ENCODE measurements at regions not wholly inside any gene's neighbourhood (a gene's known extent, or its start where the extent isn't known, plus 50 kb on each side); places are given as distances from the start of the nearest gene placed in this dataset.

- Histone ChIP-seq H3K9me3 (ENCODE audit: control insufficient read depth in 4 of 4, low read length in 3 of 4) (no peaks in the 10 kb centered on the region), H3K4me1 (ENCODE audit: control insufficient read depth in 4 of 4, insufficient read depth in 4 of 4, low read length in 3 of 4) (no peaks in the 10 kb centered on the region), H3K4me3 (ENCODE audit: low read depth in 1 of 3, low read length in 3 of 3) (no peak overlapping the region), H3K27me3 (ENCODE audit: control insufficient read depth in 4 of 4, insufficient read depth in 4 of 4, low read length in 3 of 4) (peaks cover 0 to 4% (median 0%) of the 10 kb centered on the region in 4 donors), H3K36me3 (ENCODE audit: control insufficient read depth in 4 of 4, insufficient read depth in 3 of 4, low read depth in 1 of 4, low read length in 3 of 4) (no peaks in the 10 kb centered on the region), H3K27ac (ENCODE audit: low read depth in 1 of 2, low read length in 2 of 2) (no peak overlapping the region), H3K9ac (ENCODE audit: low read depth in 1 of 2, low read length in 2 of 2) (no peak overlapping the region)
- TF ChIP-seq YY1 (IDR thresholded peaks at IDR 0.05) (no peak), GABPA (IDR thresholded peaks at IDR 0.05 in 1 of 2, conservative IDR thresholded peaks at IDR 0.05 in 1 of 2) (no peak), RXRA (IDR thresholded peaks at IDR 0.05) (no peak), JUND (IDR thresholded peaks at IDR 0.05) (no peak)
- DNase-seq (ENCODE audit: low spot score) = no peak
- WGBS = 66% methylated on average over 2 of the region's 2 CpGs
Observed at GRCh38 chr12:84702001-84702400, 210.6 kb downstream of the SLC6A15 start.

DNA sequence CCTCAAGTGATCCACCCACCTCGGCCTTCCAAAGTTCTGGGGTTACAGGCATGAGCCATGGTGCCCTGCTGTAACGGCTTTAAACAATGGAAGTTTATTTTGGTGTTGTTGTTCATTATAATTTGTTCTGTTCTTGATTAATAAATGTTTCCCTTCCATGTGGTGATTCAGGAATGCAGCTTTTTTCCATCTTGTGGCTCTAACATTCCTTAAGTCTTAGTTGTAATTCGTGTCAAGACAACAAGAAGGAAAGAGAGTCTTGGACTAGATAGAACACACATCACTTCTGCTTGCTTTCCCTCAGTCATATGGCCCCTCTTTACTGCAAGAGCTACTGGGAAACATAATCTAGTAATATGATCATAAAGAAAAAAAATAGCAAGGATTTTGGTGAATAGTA lies 211.6 kb downstream of the SLC6A15 start:
- Histone ChIP-seq H3K9ac (ENCODE audit: low read depth in 1 of 2, low read length in 2 of 2) (no peak overlapping the region), H3K9me3 (ENCODE audit: control insufficient read depth in 4 of 4, low read length in 3 of 4) (no peaks in the 10 kb centered on the region), H3K4me3 (ENCODE audit: low read depth in 1 of 3, low read length in 3 of 3) (no peak overlapping the region), H3K27me3 (ENCODE audit: control insufficient read depth in 4 of 4, insufficient read depth in 4 of 4, low read length in 3 of 4) (peaks cover 0 to 4% (median 0%) of the 10 kb centered on the region in 4 donors), H3K4me1 (ENCODE audit: control insufficient read depth in 4 of 4, insufficient read depth in 4 of 4, low read length in 3 of 4) (no peaks in the 10 kb centered on the region), H3K27ac (ENCODE audit: low read depth in 1 of 2, low read length in 2 of 2) (no peak overlapping the region), H3K36me3 (ENCODE audit: control insufficient read depth in 4 of 4, insufficient read depth in 3 of 4, low read depth in 1 of 4, low read length in 3 of 4) (no peaks in the 10 kb centered on the region)
- no peak for TF ChIP-seq HNF4G (IDR thresholded peaks at IDR 0.05)
- TF ChIP-seq YY1 (IDR thresholded peaks at IDR 0.05) = no peak
- TF ChIP-seq, protein P1, sequence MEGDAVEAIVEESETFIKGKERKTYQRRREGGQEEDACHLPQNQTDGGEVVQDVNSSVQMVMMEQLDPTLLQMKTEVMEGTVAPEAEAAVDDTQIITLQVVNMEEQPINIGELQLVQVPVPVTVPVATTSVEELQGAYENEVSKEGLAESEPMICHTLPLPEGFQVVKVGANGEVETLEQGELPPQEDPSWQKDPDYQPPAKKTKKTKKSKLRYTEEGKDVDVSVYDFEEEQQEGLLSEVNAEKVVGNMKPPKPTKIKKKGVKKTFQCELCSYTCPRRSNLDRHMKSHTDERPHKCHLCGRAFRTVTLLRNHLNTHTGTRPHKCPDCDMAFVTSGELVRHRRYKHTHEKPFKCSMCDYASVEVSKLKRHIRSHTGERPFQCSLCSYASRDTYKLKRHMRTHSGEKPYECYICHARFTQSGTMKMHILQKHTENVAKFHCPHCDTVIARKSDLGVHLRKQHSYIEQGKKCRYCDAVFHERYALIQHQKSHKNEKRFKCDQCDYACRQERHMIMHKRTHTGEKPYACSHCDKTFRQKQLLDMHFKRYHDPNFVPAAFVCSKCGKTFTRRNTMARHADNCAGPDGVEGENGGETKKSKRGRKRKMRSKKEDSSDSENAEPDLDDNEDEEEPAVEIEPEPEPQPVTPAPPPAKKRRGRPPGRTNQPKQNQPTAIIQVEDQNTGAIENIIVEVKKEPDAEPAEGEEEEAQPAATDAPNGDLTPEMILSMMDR (IDR thresholded peaks at IDR 0.05; ENCODE audit: low read depth, low read length, missing input control) = no peak
- TF ChIP-seq FOXA2 (IDR thresholded peaks at IDR 0.05) = no peak
- TF ChIP-seq EGR1 (IDR thresholded peaks at IDR 0.05; ENCODE audit: low read depth in 2 of 2) = no peak
- no peak for TF ChIP-seq JUND (IDR thresholded peaks at IDR 0.05)
- no peak for TF ChIP-seq RAD21 (IDR thresholded peaks at IDR 0.05)
- TF ChIP-seq, protein P2, sequence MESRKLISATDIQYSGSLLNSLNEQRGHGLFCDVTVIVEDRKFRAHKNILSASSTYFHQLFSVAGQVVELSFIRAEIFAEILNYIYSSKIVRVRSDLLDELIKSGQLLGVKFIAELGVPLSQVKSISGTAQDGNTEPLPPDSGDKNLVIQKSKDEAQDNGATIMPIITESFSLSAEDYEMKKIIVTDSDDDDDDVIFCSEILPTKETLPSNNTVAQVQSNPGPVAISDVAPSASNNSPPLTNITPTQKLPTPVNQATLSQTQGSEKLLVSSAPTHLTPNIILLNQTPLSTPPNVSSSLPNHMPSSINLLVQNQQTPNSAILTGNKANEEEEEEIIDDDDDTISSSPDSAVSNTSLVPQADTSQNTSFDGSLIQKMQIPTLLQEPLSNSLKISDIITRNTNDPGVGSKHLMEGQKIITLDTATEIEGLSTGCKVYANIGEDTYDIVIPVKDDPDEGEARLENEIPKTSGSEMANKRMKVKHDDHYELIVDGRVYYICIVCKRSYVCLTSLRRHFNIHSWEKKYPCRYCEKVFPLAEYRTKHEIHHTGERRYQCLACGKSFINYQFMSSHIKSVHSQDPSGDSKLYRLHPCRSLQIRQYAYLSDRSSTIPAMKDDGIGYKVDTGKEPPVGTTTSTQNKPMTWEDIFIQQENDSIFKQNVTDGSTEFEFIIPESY (IDR thresholded peaks at IDR 0.05) = no peak
- TF ChIP-seq GABPA (IDR thresholded peaks at IDR 0.05 in 1 of 2, conservative IDR thresholded peaks at IDR 0.05 in 1 of 2) = no peak
- TF ChIP-seq FOXA1 (IDR thresholded peaks at IDR 0.05) = no peak
- TF ChIP-seq, protein P3, sequence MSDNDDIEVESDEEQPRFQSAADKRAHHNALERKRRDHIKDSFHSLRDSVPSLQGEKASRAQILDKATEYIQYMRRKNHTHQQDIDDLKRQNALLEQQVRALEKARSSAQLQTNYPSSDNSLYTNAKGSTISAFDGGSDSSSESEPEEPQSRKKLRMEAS (IDR thresholded peaks at IDR 0.05) = no peak
- TF ChIP-seq TAF1 (conservative IDR thresholded peaks at IDR 0.05) = no peak
- DNase-seq (ENCODE audit: low spot score) = no peak
- WGBS = 77% methylated on average over 3 of the region's 3 CpGs

DNA sequence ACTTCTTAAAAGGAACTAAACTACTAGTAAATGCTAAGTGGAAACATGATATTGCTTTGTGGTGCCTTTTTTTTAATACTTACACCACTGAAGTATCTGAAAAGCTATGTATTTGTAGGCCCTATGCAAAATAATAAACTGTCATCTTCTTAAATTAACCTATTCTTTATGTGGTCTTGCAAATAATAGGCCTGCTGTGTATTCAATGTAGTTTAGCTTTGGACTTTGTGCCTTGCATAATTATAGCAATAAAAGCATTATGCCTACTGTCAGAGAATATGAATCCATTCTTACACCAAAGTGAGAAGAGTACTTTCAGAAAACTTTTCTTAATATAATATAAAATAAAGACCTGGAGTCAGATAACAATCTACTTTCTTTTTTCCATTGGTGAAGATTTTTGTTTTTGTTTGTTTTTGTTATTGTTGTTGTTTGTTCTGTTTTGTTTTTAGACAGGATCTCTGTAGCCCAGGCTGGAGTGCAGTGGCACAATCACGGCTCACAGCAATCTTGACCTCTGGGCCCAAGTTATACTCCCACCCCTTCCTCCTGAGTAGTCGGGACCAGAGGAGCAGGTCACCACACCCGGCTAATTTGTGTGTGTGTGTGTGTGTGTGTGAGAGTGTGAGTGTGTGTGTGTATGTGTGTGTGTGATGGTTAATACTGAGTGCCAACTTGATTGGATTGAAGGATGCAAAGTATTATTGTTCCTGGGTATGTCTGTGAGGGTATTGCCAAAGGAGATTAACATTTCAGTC lies 213.8 kb downstream of the SLC6A15 start:
- H3K4me1 ChIP-seq (ENCODE audit: control insufficient read depth in 4 of 4, insufficient read depth in 4 of 4, low read length in 3 of 4) = no peaks in the 10 kb centered on the region
- WGBS = 72% methylated on average over 3 of the region's 3 CpGs
- H3K9ac ChIP-seq (ENCODE audit: low read depth in 1 of 2, low read length in 2 of 2) = no peak overlapping the region
- no peaks in the 10 kb centered on the region for H3K36me3 ChIP-seq (ENCODE audit: control insufficient read depth in 4 of 4, insufficient read depth in 3 of 4, low read depth in 1 of 4, low read length in 3 of 4)
- no peaks in the 10 kb centered on the region for H3K9me3 ChIP-seq (ENCODE audit: control insufficient read depth in 4 of 4, low read length in 3 of 4)
- H3K4me3 ChIP-seq (ENCODE audit: low read depth in 1 of 3, low read length in 3 of 3) = no peak overlapping the region
- peaks cover 0 to 4% (median 0%) of the 10 kb centered on the region in 4 donors for H3K27me3 ChIP-seq (ENCODE audit: control insufficient read depth in 4 of 4, insufficient read depth in 4 of 4, low read length in 3 of 4)
- no peak overlapping the region for H3K27ac ChIP-seq (ENCODE audit: low read depth in 1 of 2, low read length in 2 of 2)
- no peak for DNase-seq (ENCODE audit: low spot score)
- TF ChIP-seq FOXA1 (IDR thresholded peaks at IDR 0.05) (no peak), SP1 (IDR thresholded peaks at IDR 0.05) (no peak), EGR1 (IDR thresholded peaks at IDR 0.05; ENCODE audit: low read depth in 2 of 2) (no peak), HNF4G (IDR thresholded peaks at IDR 0.05) (no peak), YY1 (IDR thresholded peaks at IDR 0.05) (no peak), GABPA (IDR thresholded peaks at IDR 0.05 in 1 of 2, conservative IDR thresholded peaks at IDR 0.05 in 1 of 2) (no peak), FOXA2 (IDR thresholded peaks at IDR 0.05) (no peak), JUND (IDR thresholded peaks at IDR 0.05) (no peak), TAF1 (conservative IDR thresholded peaks at IDR 0.05) (no peak), NR2F2 (IDR thresholded peaks at IDR 0.05) (no peak), RXRA (IDR thresholded peaks at IDR 0.05) (no peak)
- TF ChIP-seq, protein P2 (IDR thresholded peaks at IDR 0.05) = no peak
- TF ChIP-seq, protein P4, sequence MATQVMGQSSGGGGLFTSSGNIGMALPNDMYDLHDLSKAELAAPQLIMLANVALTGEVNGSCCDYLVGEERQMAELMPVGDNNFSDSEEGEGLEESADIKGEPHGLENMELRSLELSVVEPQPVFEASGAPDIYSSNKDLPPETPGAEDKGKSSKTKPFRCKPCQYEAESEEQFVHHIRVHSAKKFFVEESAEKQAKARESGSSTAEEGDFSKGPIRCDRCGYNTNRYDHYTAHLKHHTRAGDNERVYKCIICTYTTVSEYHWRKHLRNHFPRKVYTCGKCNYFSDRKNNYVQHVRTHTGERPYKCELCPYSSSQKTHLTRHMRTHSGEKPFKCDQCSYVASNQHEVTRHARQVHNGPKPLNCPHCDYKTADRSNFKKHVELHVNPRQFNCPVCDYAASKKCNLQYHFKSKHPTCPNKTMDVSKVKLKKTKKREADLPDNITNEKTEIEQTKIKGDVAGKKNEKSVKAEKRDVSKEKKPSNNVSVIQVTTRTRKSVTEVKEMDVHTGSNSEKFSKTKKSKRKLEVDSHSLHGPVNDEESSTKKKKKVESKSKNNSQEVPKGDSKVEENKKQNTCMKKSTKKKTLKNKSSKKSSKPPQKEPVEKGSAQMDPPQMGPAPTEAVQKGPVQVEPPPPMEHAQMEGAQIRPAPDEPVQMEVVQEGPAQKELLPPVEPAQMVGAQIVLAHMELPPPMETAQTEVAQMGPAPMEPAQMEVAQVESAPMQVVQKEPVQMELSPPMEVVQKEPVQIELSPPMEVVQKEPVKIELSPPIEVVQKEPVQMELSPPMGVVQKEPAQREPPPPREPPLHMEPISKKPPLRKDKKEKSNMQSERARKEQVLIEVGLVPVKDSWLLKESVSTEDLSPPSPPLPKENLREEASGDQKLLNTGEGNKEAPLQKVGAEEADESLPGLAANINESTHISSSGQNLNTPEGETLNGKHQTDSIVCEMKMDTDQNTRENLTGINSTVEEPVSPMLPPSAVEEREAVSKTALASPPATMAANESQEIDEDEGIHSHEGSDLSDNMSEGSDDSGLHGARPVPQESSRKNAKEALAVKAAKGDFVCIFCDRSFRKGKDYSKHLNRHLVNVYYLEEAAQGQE (IDR thresholded peaks at IDR 0.05) = no peak
- TF ChIP-seq, protein P3 (IDR thresholded peaks at IDR 0.05) = no peak
